ENCODE measurements at regions not wholly inside any gene's neighbourhood (a gene's known extent, or its start where the extent isn't known, plus 50 kb on each side); places are given as distances from the start of the nearest gene placed in this dataset.

GRCh38 chr2:16177671-16178180 is 237.4 kb downstream of the MYCN start:
- TF ChIP-seq YY1 (IDR thresholded peaks at IDR 0.05; ENCODE audit: low read depth), result no peak
- TF ChIP-seq IRF3 (IDR thresholded peaks at IDR 0.05; ENCODE audit: low read depth, low read length), result no peak
- TF ChIP-seq SIN3A (IDR thresholded peaks at IDR 0.05; ENCODE audit: borderline replicate concordance, low read depth, low read length), result no peak
- no peak for TF ChIP-seq MEF2A (IDR thresholded peaks at IDR 0.05; ENCODE audit: borderline replicate concordance, low read depth)
- Histone ChIP-seq H4K20me1 (ENCODE audit: insufficient read depth) (no peaks in the 10 kb centered on the region), H3K9me2 (no peaks in the 10 kb centered on the region), H3K9ac (no peak overlapping the region), H3K36me3 (replicated peaks in 1 of 2; ENCODE audit: control insufficient read depth in 1 of 2, insufficient read depth in 2 of 2, low read length in 1 of 2) (no peaks in the 10 kb centered on the region), H3K27me3 (ENCODE audit: insufficient read depth) (no peaks in the 10 kb centered on the region), H3K79me2 (ENCODE audit: insufficient read depth) (no peaks in the 10 kb centered on the region), H3F3A (replicated peaks; ENCODE audit: insufficient read depth) (no peaks in the 10 kb centered on the region), H3K4me2 (no peak overlapping the region), H3K9me3 (no peaks in the 10 kb centered on the region; the same call in 1 of the 2 replicates), H3K4me1 (ENCODE audit: control insufficient read depth in 1 of 2, insufficient read depth in 2 of 2, low read depth in 1 of 2, low read length in 1 of 2) (peaks cover 0 to 25% of the 10 kb centered on the region in 2 experiments; a peak in 1 of 4 replicates), H3K27ac (ENCODE audit: low read depth in 2 of 2, low read length in 1 of 2) (no peak overlapping the region), H2AFZ (ENCODE audit: low read depth) (no peak overlapping the region), H3K4me3 (ENCODE audit: low read depth in 2 of 2, low read length in 1 of 2) (no peak overlapping the region)
- ChIA-PET POLR2A (no interaction called here), CTCF (interaction anchor here (0.7 to 1.3 kb wide), 2 partner anchors 26 to 540 kb away, joined by 3 to 5 read pairs; no protein-coding TSS in a partner anchor)
- DNase-seq, result no peak

- 60% methylated on average over 9 of the region's 9 CpGs for WGBS (ENCODE audit: low lambda C conversion rate)
- Histone ChIP-seq H3K79me2 (ENCODE audit: insufficient read depth) (no peaks in the 10 kb centered on the region), H3K27ac (ENCODE audit: low read depth in 2 of 2, low read length in 1 of 2) (no peak overlapping the region), H3F3A (replicated peaks; ENCODE audit: insufficient read depth) (no peaks in the 10 kb centered on the region), H3K4me2 (no peak overlapping the region), H4K20me1 (ENCODE audit: insufficient read depth) (no peaks in the 10 kb centered on the region), H2AFZ (ENCODE audit: low read depth) (no peak overlapping the region), H3K9me3 (no peaks in the 10 kb centered on the region; the same call in 1 of the 2 replicates), H3K27me3 (ENCODE audit: insufficient read depth) (no peaks in the 10 kb centered on the region), H3K36me3 (replicated peaks in 1 of 2; ENCODE audit: control insufficient read depth in 1 of 2, insufficient read depth in 2 of 2, low read length in 1 of 2) (no peaks in the 10 kb centered on the region), H3K4me1 (ENCODE audit: control insufficient read depth in 1 of 2, insufficient read depth in 2 of 2, low read depth in 1 of 2, low read length in 1 of 2) (peaks cover 0 to 25% of the 10 kb centered on the region in 2 experiments; a peak in 1 of 4 replicates), H3K4me3 (ENCODE audit: low read depth in 2 of 2, low read length in 1 of 2) (no peak overlapping the region), H3K9me2 (no peaks in the 10 kb centered on the region), H3K9ac (no peak overlapping the region)
- POLR2A ChIA-PET, result no interaction called here
- no peak for DNase-seq
- TF ChIP-seq RCOR1 (IDR thresholded peaks at IDR 0.05; ENCODE audit: low read length), result no peak
- TF ChIP-seq MAX (IDR thresholded peaks at IDR 0.05; ENCODE audit: low read depth), result no peak
- CTCF ChIA-PET, result interaction anchor here (0.7 kb wide), 1 partner anchor 539 kb away, joined by 3 read pairs; no protein-coding TSS in a partner anchor
These were observed 236.7 kb downstream of the MYCN start for GRCh38 chr2:16176971-16177480.

GRCh38 chr2:16175247-16175825 is 235.0 kb downstream of the MYCN start:
- Histone ChIP-seq H3F3A (replicated peaks; ENCODE audit: insufficient read depth) (no peaks in the 10 kb centered on the region), H3K9me3 (no peaks in the 10 kb centered on the region; the same call in 1 of the 2 replicates), H4K20me1 (ENCODE audit: insufficient read depth) (no peaks in the 10 kb centered on the region), H3K79me2 (ENCODE audit: insufficient read depth) (no peaks in the 10 kb centered on the region), H3K4me3 (ENCODE audit: low read depth in 2 of 2, low read length in 1 of 2) (no peak overlapping the region), H3K27me3 (ENCODE audit: insufficient read depth) (no peaks in the 10 kb centered on the region), H3K9ac (no peak overlapping the region), H3K36me3 (replicated peaks in 1 of 2; ENCODE audit: control insufficient read depth in 1 of 2, insufficient read depth in 2 of 2, low read length in 1 of 2) (no peaks in the 10 kb centered on the region), H3K27ac (ENCODE audit: low read depth in 2 of 2, low read length in 1 of 2) (no peak overlapping the region), H3K4me2 (no peak overlapping the region), H2AFZ (ENCODE audit: low read depth) (no peak overlapping the region), H3K4me1 (ENCODE audit: control insufficient read depth in 1 of 2, insufficient read depth in 2 of 2, low read depth in 1 of 2, low read length in 1 of 2) (peaks cover 0 to 9% of the 10 kb centered on the region in 2 experiments; a peak in 1 of 4 replicates), H3K9me2 (no peaks in the 10 kb centered on the region)
- WGBS (ENCODE audit: low lambda C conversion rate), result 8% methylated on average over 3 of the region's 3 CpGs
- ChIA-PET CTCF (no interaction called here), POLR2A (no interaction called here)
- TF ChIP-seq CHD2 (IDR thresholded peaks at IDR 0.05; ENCODE audit: low read length, partially characterized antibody), result no peak
- TF ChIP-seq GABPA (IDR thresholded peaks at IDR 0.05; ENCODE audit: low read depth), result no peak
- no peak for DNase-seq
